Cerebellar nuclear complex (tissue), 1 donor: ENCODE measurements at regions not wholly inside any gene's neighbourhood (a gene's known extent, or its start where the extent isn't known, plus 50 kb on each side); places are given as distances from the start of the nearest gene placed in this dataset.

ENCODE experiments used
- DNase-seq, 2 experiments: peaks; one replicate each; lab custom pipeline; 2025; lab: John Stamatoyannopoulos, UW

GRCh38 chr9:88077071-88077617 is 61.1 kb downstream of the SPATA31C2 start:
- no peak for DNase-seq

DNA sequence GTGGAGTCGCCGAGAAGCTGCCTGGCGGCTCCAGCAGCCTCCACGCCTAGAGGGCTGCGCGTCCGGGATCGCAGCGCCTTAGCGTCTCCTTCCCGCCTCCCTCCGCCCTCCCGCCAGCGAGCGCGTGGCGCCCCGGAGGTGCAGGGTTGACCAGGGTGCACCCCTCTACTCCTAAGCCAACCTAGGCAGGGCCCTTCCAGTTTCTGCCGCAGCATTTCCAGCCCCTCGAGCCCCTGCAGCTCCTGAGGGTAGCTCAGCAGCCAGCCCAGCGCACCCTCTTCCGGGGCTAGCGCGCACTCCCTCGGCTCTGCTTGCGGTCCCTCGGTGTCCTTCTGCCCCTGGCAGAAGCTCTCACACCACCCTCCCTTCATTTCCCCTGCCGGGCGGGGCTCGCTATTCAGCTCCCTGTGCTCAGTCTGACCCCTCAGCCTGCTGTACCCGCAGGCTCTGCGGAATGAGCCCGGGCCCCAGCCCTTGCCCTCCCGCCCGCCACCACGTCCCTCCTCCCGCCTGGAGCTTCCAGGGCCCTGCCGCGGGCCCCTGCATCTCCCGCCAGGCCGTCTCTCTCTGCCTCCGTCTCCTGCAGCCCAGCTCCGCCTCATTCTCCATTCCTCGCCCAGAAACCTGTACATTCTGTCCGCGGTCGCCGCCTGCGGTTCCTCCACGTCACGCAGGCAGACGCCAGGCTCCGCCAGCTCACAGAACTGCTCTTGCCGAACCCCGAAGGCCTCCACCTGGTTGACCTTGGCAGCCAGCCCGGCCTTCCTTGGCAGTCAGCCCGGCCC is 61.8 kb downstream of the SPATA31C2 start:
- no peak for DNase-seq

- DNase-seq, result peak in 1 of 2 experiments; percentile 5
Observed at GRCh38 chr9:88075966-88076285, 62.3 kb downstream of the SPATA31C2 start.

- DNase-seq, result no peak
Observed at GRCh38 chr9:88075506-88075905, 62.8 kb downstream of the SPATA31C2 start.

DNA sequence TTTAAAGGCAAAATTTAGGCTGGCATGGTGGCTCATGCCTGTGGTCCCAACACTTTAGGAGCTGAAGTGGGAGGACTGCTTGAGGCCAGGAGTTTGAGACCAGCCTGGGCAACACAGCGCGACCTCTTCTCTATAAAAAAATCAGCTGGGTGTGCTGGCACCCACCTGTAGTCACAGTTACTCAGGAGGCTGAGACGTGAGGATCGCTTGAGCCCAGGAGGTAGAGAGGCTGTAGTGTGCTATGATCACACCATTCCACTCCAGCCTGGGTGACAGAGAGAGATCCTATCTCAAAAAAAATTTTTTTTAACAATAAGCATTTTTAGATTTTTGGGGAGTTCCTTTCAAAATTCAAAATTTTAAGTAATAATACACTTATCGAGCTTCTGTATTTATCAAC is 63.3 kb downstream of the SPATA31C2 start:
- no peak for DNase-seq

DNA sequence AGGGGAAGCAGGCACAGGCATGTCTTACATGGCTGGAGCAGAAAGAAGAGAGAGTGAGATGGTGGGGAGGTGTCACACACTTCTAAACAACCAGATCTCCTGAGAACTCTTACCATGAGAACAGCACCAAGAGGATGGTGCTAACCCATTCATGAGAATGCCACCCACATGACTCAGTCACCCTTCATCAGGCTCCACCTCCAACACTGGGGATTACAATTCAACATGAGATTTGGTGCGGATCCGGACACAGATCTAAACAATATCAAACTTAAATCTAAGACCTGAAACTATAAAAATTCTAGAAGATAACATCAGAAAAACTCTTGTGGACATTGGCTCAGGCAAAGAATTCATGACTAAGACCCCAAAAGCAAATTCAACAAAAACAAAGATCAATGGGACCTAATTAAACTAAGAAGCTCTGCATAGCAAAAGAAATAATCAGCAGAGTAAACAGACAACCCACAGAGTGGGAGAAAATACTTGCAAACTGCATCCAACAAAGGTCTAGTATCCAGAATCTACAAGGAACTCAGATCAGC is 65.4 kb downstream of the SPATA31C2 start:
- no peak for DNase-seq

GRCh38 chr9:88071331-88071730 is 66.9 kb downstream of the SPATA31C2 start:
- DNase-seq, result no peak

- DNase-seq, result no peak
Observed at GRCh38 chr9:88065619-88066018, 72.7 kb downstream of the SPATA31C2 start.

- DNase-seq, result no peak
Observed at GRCh38 chr9:88064554-88064953, 73.7 kb downstream of the SPATA31C2 start.

- no peak for DNase-seq
Observed at GRCh38 chr9:88060746-88061145, 77.5 kb downstream of the SPATA31C2 start.

GRCh38 chr9:88059469-88059868 is 78.8 kb downstream of the SPATA31C2 start:
- no peak for DNase-seq

GRCh38 chr9:88056876-88057275 is 81.4 kb downstream of the SPATA31C2 start:
- no peak for DNase-seq

DNA sequence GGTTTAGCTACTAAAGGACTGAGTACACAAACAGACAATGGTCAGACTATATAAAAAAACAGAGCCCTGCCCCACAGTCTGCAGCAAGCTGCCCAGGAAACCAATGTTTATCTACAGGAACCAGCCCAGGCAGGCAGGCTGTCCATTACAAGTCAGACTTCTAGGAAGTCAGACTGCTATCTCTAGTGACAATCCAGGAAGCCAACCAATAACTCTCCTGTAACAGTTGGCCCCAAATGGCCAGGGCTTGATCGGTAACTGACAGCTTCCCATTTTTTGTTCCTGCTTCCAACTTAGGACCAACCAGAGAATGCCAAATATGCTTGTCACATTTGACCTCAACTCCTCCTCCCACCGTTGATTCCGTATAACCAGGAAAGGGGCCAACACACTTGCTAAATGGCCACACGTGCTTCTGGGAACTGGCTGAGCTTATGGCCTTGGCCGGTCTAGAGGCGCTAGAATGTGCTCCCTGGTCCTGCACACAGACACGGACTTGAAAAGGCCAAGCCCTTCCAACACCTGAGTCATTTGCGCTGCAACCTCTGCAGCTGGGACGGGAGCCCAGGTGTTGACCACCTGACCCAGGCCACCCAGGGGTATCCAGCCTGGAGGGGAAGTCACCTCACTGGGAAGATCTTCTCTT is 79.6 kb upstream of the CDK20 start:
- DNase-seq, result no peak

DNA sequence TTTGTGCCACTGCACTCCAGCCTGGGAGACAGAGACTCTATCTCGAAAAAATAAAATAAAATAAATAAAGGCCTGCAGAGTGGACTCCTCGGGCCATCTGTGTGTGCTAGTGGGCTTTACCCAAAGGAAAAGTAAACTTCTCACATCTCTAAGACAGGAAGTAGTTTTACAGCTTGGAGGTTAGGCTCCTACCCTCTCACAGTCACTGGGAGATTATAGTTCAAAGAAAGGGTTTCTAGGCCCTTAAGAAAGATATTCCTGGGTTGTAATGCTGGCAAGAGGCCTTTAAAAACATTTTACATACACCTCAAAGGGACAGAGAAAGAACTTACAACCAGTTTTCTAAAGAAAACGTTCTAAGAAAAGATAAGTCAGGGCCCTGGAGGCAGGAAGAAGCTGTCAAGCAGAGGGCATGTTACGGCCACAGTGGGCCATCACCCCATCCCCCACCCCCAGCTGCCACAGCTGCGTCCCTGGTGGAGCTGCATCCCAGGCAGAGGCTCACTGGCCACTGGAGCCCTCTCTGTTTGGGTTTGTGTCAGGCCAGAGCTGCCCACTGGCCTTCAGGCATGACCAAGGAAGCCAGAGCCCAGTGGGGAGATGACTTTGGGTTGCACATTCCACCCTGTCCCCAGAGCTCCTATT is 78.1 kb upstream of the CDK20 start:
- DNase-seq, result no peak

- no peak for DNase-seq
Observed at GRCh38 chr9:88051138-88051537, 76.8 kb upstream of the CDK20 start.

GRCh38 chr9:88049677-88050307 is 75.5 kb upstream of the CDK20 start:
- no peak for DNase-seq

GRCh38 chr9:88046542-88046941 is 72.2 kb upstream of the CDK20 start:
- DNase-seq, result no peak

DNA sequence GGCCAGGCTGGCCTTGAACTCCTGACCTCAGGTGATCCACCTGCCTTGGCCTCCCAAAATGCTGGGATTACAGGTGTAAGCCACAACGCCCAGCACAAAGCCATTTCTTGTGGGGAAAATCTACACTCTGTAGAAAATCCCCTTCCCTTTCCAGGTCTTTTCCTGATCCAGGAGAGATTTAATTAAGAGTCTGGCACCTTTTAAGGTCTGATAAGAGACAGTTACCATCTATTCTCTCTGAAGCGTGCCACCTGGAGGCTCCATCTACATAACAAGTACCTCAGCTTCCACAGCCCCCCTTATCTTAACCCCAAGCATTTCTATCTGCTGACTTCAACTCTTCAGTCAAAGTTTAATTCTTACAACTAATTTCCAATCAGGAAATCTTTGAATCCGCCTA is 71.4 kb upstream of the CDK20 start:
- DNase-seq, result no peak

DNA sequence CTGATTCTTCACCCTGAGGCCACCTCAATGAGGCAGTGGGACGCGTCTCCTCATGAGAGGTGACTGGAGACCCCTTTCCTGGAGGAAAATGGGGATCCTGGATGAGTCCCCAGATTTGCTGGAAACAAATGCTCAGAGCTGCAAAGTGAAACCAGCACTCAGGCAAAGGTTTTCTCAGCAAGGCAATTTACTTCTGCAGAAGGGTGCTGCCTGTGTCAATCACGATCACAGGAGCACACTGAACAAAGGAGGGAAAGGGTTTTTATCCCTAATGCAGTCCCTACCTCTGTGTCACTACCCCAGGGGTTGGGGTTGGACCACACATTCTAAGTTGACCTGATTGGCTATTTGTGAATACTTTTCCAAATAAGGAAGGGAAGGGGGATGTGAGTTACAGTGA is 69.9 kb upstream of the CDK20 start:
- DNase-seq, result no peak

- no peak for DNase-seq
Observed at GRCh38 chr9:88043647-88044046, 69.3 kb upstream of the CDK20 start.

GRCh38 chr9:88041447-88041846 is 67.1 kb upstream of the CDK20 start:
- no peak for DNase-seq

- DNase-seq, result no peak
Observed at GRCh38 chr9:88037285-88037845, 63.0 kb upstream of the CDK20 start.
